CD4-positive, alpha-beta T cell (primary cell): ENCODE measurements at regions not wholly inside any gene's neighbourhood (a gene's known extent, or its start where the extent isn't known, plus 50 kb on each side); places are given as distances from the start of the nearest gene placed in this dataset.

ENCODE experiments used
- ATAC-seq: fragments of 200-7000 bp; cut with Tn5 transposase; one replicate; pipeline ENCODE4 v1.10.0; 2022; ENCODE audit warnings: mild to moderate bottlenecking; ENCODE audit not compliant: poor library complexity
- CTCF ChIA-PET: fragments of 350-600 bp; sonication (Branson Sonifier 250); formaldehyde crosslinking; loops from one replicate; lab custom pipeline; 2021; ENCODE audit warnings: antibody characterized with exemption, inconsistent platforms; lab: Charles Lee
- POLR2A ChIA-PET: fragments of 350-600 bp; sonication (Branson Sonifier 250); formaldehyde crosslinking; loops from one replicate; lab custom pipeline; 2021; ENCODE audit warnings: antibody characterized with exemption, inconsistent platforms; lab: Charles Lee
- DNase-seq, 14 experiments: peaks; one replicate each; pipeline ENCODE4 v3.0.0-alpha.2; 2013 to 2020; ENCODE audit warnings: mixed read lengths in 2 of 14
- H3K27ac ChIP-seq, 2 donors: one replicate each; pipeline versions ENCODE4 v1.5.1 to v1.7.0; 2013; ENCODE audit warnings: low read length in 2 of 2, low read depth in 1 of 2, mild to moderate bottlenecking in 1 of 2
- H3K27me3 ChIP-seq, 2 experiments: 1 replicate in 1 of 2; 2 replicates in 1 of 2; pipeline versions ENCODE4 v1.6.1 to v1.7.0; 2013; ENCODE audit warnings: low read length in 2 of 2, control low read depth in 1 of 2, mild to moderate bottlenecking in 1 of 2, moderate library complexity in 1 of 2; ENCODE audit not compliant: insufficient read depth in 2 of 2, control insufficient read depth in 1 of 2
- H3K36me3 ChIP-seq: one replicate; pipeline ENCODE4 v1.6.1; 2013; ENCODE audit warnings: low read length, control low read depth; ENCODE audit not compliant: insufficient read depth
- H3K4me1 ChIP-seq: one replicate; pipeline ENCODE4 v1.6.1; 2013; ENCODE audit warnings: low read length, control low read depth; ENCODE audit not compliant: insufficient read depth
- H3K4me3 ChIP-seq: one replicate; pipeline ENCODE4 v1.5.1; 2013; ENCODE audit warnings: mild to moderate bottlenecking, low read length, moderate library complexity
- H3K9me3 ChIP-seq, 2 experiments: 1 replicate in 1 of 2; 2 replicates in 1 of 2; pipeline versions ENCODE4 v1.6.1 to v1.7.0; 2013; ENCODE audit warnings: low read length in 2 of 2, mild to moderate bottlenecking in 2 of 2, control low read depth in 1 of 2, moderate library complexity in 1 of 2; ENCODE audit not compliant: control insufficient read depth in 1 of 2, insufficient read depth in 1 of 2
- H3K27ac Mint-ChIP-seq: one replicate; pipeline ENCODE4 v1.8.0; 2020; ENCODE audit warnings: mixed read lengths
- H3K27me3 Mint-ChIP-seq: one replicate; pipeline ENCODE4 v1.8.0; 2021; ENCODE audit warnings: mixed read lengths
- H3K36me3 Mint-ChIP-seq: one replicate; pipeline ENCODE4 v1.8.0; 2021; ENCODE audit warnings: low read depth, mixed read lengths
- H3K4me1 Mint-ChIP-seq: one replicate; pipeline ENCODE4 v1.8.0; 2021; ENCODE audit warnings: low read depth, mixed read lengths
- H3K4me3 Mint-ChIP-seq: one replicate; pipeline ENCODE4 v1.8.0; 2020; ENCODE audit warnings: mild to moderate bottlenecking, mixed read lengths
- H3K9me3 Mint-ChIP-seq: one replicate; pipeline ENCODE4 v1.8.0; 2020; ENCODE audit warnings: mixed read lengths
- intact Hi-C, 2 experiments: fragments of 100-400 bp; cut with DNase I in 1 of 2; cut with micrococcal nuclease in 1 of 2; formaldehyde crosslinking; loops; one replicate each; pipeline versions ENCODE4 v1.15.1 to v1.9.0; 2023 to 2025; cut with DNase I, micrococcal nuclease
- TF ChIP-seq, protein P1 (sequence below): fragments of 200-600 bp; IDR thresholded peaks from one replicate; pipeline ENCODE4 v1.8.0; 2022; ENCODE audit warnings: antibody characterized with exemption, mild to moderate bottlenecking

DNA sequence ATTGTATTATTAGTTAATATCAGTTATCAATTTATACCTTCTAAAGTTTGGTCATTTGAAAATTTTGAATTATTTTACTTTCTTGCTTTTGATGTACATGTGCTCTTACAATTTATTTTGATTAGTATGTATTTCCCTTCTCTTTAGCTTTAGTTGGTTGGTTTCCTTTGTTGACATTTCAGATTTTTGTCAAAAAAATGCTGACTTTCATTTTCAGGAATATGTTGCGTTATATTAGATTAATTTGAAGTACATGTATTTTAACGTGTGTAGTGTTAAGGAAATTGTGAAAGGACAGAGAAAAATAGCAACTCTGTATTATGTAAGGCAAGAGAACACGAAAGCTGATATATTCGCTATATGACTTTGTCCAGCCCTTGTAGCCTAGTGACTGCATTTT lies 342.9 kb upstream of the SLITRK6 start:
- Mint-ChIP-seq H3K36me3 (no peaks in the 10 kb centered on the region), H3K4me3 (no peak overlapping the region), H3K27ac (no peak overlapping the region), H3K27me3 (no peaks in the 10 kb centered on the region), H3K9me3 (peaks cover 6% of the 10 kb centered on the region), H3K4me1 (no peaks in the 10 kb centered on the region)
- POLR2A ChIA-PET, result no interaction called here
- TF ChIP-seq, protein P1, sequence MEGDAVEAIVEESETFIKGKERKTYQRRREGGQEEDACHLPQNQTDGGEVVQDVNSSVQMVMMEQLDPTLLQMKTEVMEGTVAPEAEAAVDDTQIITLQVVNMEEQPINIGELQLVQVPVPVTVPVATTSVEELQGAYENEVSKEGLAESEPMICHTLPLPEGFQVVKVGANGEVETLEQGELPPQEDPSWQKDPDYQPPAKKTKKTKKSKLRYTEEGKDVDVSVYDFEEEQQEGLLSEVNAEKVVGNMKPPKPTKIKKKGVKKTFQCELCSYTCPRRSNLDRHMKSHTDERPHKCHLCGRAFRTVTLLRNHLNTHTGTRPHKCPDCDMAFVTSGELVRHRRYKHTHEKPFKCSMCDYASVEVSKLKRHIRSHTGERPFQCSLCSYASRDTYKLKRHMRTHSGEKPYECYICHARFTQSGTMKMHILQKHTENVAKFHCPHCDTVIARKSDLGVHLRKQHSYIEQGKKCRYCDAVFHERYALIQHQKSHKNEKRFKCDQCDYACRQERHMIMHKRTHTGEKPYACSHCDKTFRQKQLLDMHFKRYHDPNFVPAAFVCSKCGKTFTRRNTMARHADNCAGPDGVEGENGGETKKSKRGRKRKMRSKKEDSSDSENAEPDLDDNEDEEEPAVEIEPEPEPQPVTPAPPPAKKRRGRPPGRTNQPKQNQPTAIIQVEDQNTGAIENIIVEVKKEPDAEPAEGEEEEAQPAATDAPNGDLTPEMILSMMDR, result no peak
- H3K27me3 ChIP-seq, result no peaks in the 10 kb centered on the region
- intact Hi-C loops, result no loop called here
- H3K27ac ChIP-seq, result no peak overlapping the region
- no peak for ATAC-seq
- CTCF ChIA-PET, result no interaction called here
- no peak overlapping the region for H3K4me3 ChIP-seq
- H3K36me3 ChIP-seq, result no peaks in the 10 kb centered on the region
- DNase-seq, result no peak
- H3K9me3 ChIP-seq, result no peaks in the 10 kb centered on the region
- no peaks in the 10 kb centered on the region for H3K4me1 ChIP-seq

DNA sequence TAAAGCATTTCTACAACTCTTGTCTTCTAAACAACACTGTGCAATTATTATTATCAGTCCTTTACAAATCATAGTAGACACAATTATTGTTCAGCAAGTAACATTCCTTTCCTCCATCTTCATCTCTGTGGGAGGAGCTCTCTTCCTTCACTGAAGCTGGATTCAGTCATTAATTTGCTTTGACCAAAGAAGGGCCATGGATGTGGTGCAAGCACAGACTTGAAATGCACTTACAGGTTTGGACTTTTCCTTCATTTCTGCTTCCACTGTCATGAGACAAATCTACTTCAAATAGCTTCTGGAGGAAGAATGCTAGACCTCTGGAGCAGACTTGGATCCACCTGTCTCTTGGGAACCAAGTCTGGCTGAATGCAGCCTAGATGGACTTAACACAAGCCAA lies 336.6 kb upstream of the SLITRK6 start:
- no peaks in the 10 kb centered on the region for H3K9me3 Mint-ChIP-seq
- H3K9me3 ChIP-seq, result no peaks in the 10 kb centered on the region
- H3K27ac Mint-ChIP-seq, result no peak overlapping the region
- H3K36me3 ChIP-seq, result no peaks in the 10 kb centered on the region
- H3K4me3 Mint-ChIP-seq, result no peak overlapping the region
- H3K27me3 ChIP-seq, result no peaks in the 10 kb centered on the region
- H3K4me1 ChIP-seq, result no peaks in the 10 kb centered on the region
- no peak overlapping the region for H3K27ac ChIP-seq
- no peaks in the 10 kb centered on the region for H3K36me3 Mint-ChIP-seq
- no peak for DNase-seq
- TF ChIP-seq, protein P1, result no peak
- ChIA-PET POLR2A (no interaction called here), CTCF (no interaction called here)
- intact Hi-C loops, result no loop called here
- ATAC-seq, result no peak
- H3K4me3 ChIP-seq, result no peak overlapping the region
- no peaks in the 10 kb centered on the region for H3K27me3 Mint-ChIP-seq
- no peaks in the 10 kb centered on the region for H3K4me1 Mint-ChIP-seq

DNA sequence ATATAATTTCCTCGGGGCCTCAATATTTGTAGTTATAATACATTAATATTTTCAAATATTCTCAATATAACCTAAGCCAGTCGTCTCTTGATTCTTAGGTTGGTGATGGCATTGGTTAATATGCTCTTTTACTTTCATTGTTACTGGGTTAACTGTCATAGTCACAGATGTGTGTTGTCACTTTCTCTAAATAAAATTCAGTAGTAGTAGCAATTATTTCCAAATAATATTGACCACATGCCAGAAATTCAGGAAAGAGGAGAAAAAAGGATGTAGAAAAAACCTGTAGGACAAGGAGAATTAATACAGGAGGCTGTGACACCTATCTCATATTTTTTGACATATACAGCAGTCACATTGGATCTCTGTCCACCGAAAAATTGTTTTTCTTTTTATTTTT lies 322.7 kb upstream of the SLITRK6 start:
- POLR2A ChIA-PET, result no interaction called here

More for the DNA sequence above, 322.7 kb upstream of the SLITRK6 start:
- peaks cover 6% of the 10 kb centered on the region for H3K9me3 Mint-ChIP-seq
- no peak for DNase-seq
- H3K36me3 Mint-ChIP-seq, result no peaks in the 10 kb centered on the region
- ATAC-seq, result no peak
- Histone ChIP-seq H3K27me3 (no peaks in the 10 kb centered on the region), H3K27ac (no peak overlapping the region), H3K9me3 (no peaks in the 10 kb centered on the region), H3K4me3 (no peak overlapping the region), H3K4me1 (no peaks in the 10 kb centered on the region), H3K36me3 (no peaks in the 10 kb centered on the region)
- intact Hi-C loops, result no loop called here
- no peak overlapping the region for H3K4me3 Mint-ChIP-seq
- TF ChIP-seq, protein P1, result no peak
- H3K4me1 Mint-ChIP-seq, result no peaks in the 10 kb centered on the region
- CTCF ChIA-PET, result no interaction called here
- H3K27ac Mint-ChIP-seq, result no peak overlapping the region
- H3K27me3 Mint-ChIP-seq, result no peaks in the 10 kb centered on the region
